Spleen (tissue), 7 donors: ENCODE measurements at regions not wholly inside any gene's neighbourhood (a gene's known extent, or its start where the extent isn't known, plus 50 kb on each side); places are given as distances from the start of the nearest gene placed in this dataset.

Experiments
- CTCF ChIP-seq, 11 experiments: fragments of 200-600 bp in 7 of 11; fragments of 450-650 bp in 4 of 11; sonication (generic) in 4 of 11; IDR thresholded peaks in 8 of 11; conservative IDR thresholded peaks in 3 of 11; 1 replicate in 7 of 11; 2 replicates in 4 of 11; pipeline versions ENCODE4 v1.4.0 to v1.8.0; 2016 to 2021; ENCODE audit warnings: antibody characterized with exemption in 11 of 11, inconsistent platforms in 4 of 11, mild to moderate bottlenecking in 1 of 11
- POLR2A ChIP-seq, 3 donors: fragments of 450-650 bp; IDR thresholded peaks; one replicate each; pipeline ENCODE4 v1.5.1; 2017; ENCODE audit warnings: antibody characterized with exemption in 3 of 3, mild to moderate bottlenecking in 1 of 3
- POLR2AphosphoS5 ChIP-seq, 3 donors: sonication (generic); formaldehyde crosslinking; IDR thresholded peaks; one replicate each; pipeline ENCODE4 v1.5.1; 2017; ENCODE audit warnings: antibody characterized with exemption in 3 of 3
- donor health status: DM: no; HTN: no; CAD: no; lungs with moderate emphysema.
- donor health status: DM: no; HTN: no; CAD: no.
- donor health status: DM: no; HTN: no; CAD: no.

DNA sequence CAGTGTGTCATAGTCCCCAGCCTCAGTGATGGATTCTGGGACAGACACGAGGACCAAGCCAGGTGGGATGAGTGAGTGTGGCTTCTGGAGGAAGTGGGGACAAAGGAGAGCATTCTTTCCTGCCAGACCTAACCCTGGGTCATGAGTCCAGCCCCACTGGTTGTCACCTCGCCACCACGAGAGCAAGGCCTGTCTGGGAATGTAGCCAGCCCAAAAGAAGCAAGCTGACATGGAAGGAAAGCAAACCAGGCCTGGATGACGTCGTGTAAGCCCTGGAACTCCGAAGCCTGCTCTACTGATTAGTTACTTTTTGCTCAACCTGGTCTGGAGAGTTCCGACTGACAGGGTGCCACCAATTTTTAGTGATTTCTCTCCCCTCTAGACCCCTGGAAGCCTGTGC, 105.9 kb downstream of the SINHCAF start:
- TF ChIP-seq CTCF (IDR thresholded peaks at IDR 0.05 in 8 of 11, conservative IDR thresholded peaks at IDR 0.05 in 3 of 11) (no peak), POLR2A (IDR thresholded peaks at IDR 0.05) (no peak), POLR2AphosphoS5 (IDR thresholded peaks at IDR 0.05) (no peak)
